NCI-H1092 (cell line): ENCODE measurements at regions not wholly inside any gene's neighbourhood (a gene's known extent, or its start where the extent isn't known, plus 50 kb on each side); places are given as distances from the start of the nearest gene placed in this dataset.

Experiments
- DNase-seq: peaks from one replicate; lab custom pipeline; 2025; lab: John Stamatoyannopoulos, UW

GRCh38 chr12:23464241-23464812 is 485.1 kb downstream of the SOX5 start:
- no peak for DNase-seq

DNA sequence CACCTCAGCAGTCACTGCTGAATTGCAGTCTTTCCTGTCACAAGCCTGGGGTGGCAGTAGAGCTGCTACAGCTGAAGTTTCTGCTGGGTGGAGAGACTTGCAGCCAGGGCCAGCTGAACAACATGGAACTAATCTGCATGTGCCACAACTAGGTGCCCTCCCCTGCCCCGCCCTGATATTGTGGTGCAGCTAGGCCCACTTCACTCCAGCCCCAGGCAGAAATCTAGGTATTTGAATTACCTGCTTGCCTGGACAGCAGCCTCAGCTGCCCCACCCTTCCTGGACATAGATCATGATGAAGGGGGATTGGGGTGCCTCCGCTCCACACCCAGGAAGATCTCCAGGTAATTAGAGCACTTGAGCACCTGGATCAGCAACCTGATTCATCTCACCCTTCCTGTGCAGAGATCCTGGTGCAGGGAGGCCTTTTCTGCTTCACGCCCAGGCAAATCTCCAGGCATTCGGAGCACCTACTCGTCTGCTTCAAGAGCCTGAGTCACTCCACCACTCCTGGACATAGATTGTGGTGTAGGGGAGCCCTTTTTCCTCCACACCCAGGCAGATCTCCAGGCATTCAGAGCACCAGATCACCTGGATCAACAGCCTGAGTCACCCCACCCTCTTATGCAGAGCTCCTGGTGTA is 477.0 kb downstream of the SOX5 start:
- DNase-seq: no peak

DNA sequence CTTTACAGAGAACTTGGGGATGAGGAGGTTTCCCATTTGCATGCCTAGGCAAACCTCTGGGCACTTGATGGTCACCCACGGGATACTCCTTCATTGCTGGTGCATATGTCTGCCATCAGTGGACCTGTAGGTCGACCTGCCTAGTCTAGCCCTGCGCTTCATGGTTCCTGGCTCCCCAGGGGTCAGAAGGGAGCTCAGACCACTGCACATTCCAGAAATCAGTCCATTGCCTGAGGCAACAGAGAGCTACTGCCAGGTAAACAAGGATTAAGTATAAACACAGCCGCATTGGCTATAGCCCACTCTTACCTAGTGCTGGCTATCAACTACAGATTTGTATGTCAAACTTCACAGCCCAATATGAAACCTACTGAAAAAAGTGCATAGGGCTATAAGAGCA is 476.4 kb downstream of the SOX5 start:
- no peak for DNase-seq

GRCh38 chr12:23474438-23474976 is 475.0 kb downstream of the SOX5 start:
- DNase-seq: no peak
